ENCODE measurements at regions not wholly inside any gene's neighbourhood (a gene's known extent, or its start where the extent isn't known, plus 50 kb on each side); places are given as distances from the start of the nearest gene placed in this dataset.

GRCh38 chr9:129397335-129397734 lies 219.3 kb upstream of the IER5L start:
- no peaks in the 10 kb centered on the region for H3K9me3 ChIP-seq
- H3K27me3 ChIP-seq, result no peaks in the 10 kb centered on the region
- no peak for DNase-seq
- H3K27ac ChIP-seq, result no peak overlapping the region
- no peaks in the 10 kb centered on the region for H3K36me3 ChIP-seq
- WGBS, 2 donors, result 92 to 94% methylated on average over 6 of the region's 6 CpGs
- intact Hi-C loops (cut with DNase I), result no loop called here
- H3K4me1 ChIP-seq, result peaks cover 0 to 11% (median 9%) of the 10 kb centered on the region in 4 donors
- TF ChIP-seq EP300 (IDR thresholded peaks at IDR 0.05), result no peak
- no peak for TF ChIP-seq POLR2AphosphoS5 (IDR thresholded peaks at IDR 0.05)
- TF ChIP-seq POLR2A (IDR thresholded peaks at IDR 0.05), result no peak
- no peak for TF ChIP-seq CTCF (IDR thresholded peaks at IDR 0.05)
- no peak overlapping the region for H3K4me3 ChIP-seq

GRCh38 chr9:129396365-129396708 lies 218.3 kb upstream of the IER5L start:
- DNase-seq, result no peak
- H3K27ac ChIP-seq, result no peak overlapping the region
- H3K4me3 ChIP-seq, result no peak overlapping the region
- intact Hi-C loops (cut with DNase I), result no loop called here
- H3K36me3 ChIP-seq, result no peaks in the 10 kb centered on the region
- H3K4me1 ChIP-seq, result peaks cover 0 to under 1% (median under 1%) of the 10 kb centered on the region in 4 donors
- H3K27me3 ChIP-seq, result no peaks in the 10 kb centered on the region
- no peak for TF ChIP-seq POLR2AphosphoS5 (IDR thresholded peaks at IDR 0.05)
- no peak for TF ChIP-seq CTCF (IDR thresholded peaks at IDR 0.05)
- no peak for TF ChIP-seq EP300 (IDR thresholded peaks at IDR 0.05)
- TF ChIP-seq POLR2A (IDR thresholded peaks at IDR 0.05), result no peak
- WGBS, 2 donors, result 84 to 87% methylated on average over 1 of the region's 1 CpG
- no peaks in the 10 kb centered on the region for H3K9me3 ChIP-seq

- TF ChIP-seq POLR2A (IDR thresholded peaks at IDR 0.05) (no peak), POLR2AphosphoS5 (IDR thresholded peaks at IDR 0.05) (no peak), EP300 (IDR thresholded peaks at IDR 0.05) (no peak), CTCF (IDR thresholded peaks at IDR 0.05) (no peak)
- H3K4me3 ChIP-seq, result no peak overlapping the region
- H3K36me3 ChIP-seq, result no peaks in the 10 kb centered on the region
- H3K27me3 ChIP-seq, result no peaks in the 10 kb centered on the region
- H3K4me1 ChIP-seq, result no peaks in the 10 kb centered on the region
- no peaks in the 10 kb centered on the region for H3K9me3 ChIP-seq
- no peak overlapping the region for H3K27ac ChIP-seq
- DNase-seq, result no peak
- 50 to 88% methylated on average over 3 of the region's 3 CpGs for WGBS, 2 donors
- intact Hi-C loops (cut with DNase I), result no loop called here
Observed at GRCh38 chr9:129395633-129396364, 217.7 kb upstream of the IER5L start.

- intact Hi-C loops (cut with DNase I), result no loop called here
- Histone ChIP-seq H3K4me3 (no peak overlapping the region), H3K27me3 (no peaks in the 10 kb centered on the region), H3K36me3 (no peaks in the 10 kb centered on the region), H3K9me3 (no peaks in the 10 kb centered on the region), H3K4me1 (no peaks in the 10 kb centered on the region), H3K27ac (no peak overlapping the region)
- WGBS, 2 donors, result 86 to 89% methylated on average over 3 of the region's 3 CpGs
- DNase-seq, result no peak
- TF ChIP-seq CTCF (IDR thresholded peaks at IDR 0.05), result no peak
- TF ChIP-seq EP300 (IDR thresholded peaks at IDR 0.05), result no peak
- TF ChIP-seq POLR2AphosphoS5 (IDR thresholded peaks at IDR 0.05), result no peak
- no peak for TF ChIP-seq POLR2A (IDR thresholded peaks at IDR 0.05)
Observed at GRCh38 chr9:129394886-129395279, 216.8 kb upstream of the IER5L start.
